Ishikawa (cell line): ENCODE measurements at regions not wholly inside any gene's neighbourhood (a gene's known extent, or its start where the extent isn't known, plus 50 kb on each side); places are given as distances from the start of the nearest gene placed in this dataset.

Source experiments
- CEBPB ChIP-seq: IDR thresholded peaks from 2 replicates; pipeline ENCODE4 v1.6.1; 2012
- EGR1 ChIP-seq: IDR thresholded peaks from 2 replicates; pipeline ENCODE4 v1.6.1; 2012
- EP300 ChIP-seq: IDR thresholded peaks from 2 replicates; pipeline ENCODE4 v1.6.1; 2012; ENCODE audit warnings: borderline replicate concordance
- FOXM1 ChIP-seq: IDR thresholded peaks from 2 replicates; pipeline ENCODE4 v1.6.1; 2012; ENCODE audit warnings: low read depth, borderline replicate concordance
- RAD21 ChIP-seq: IDR thresholded peaks from 2 replicates; pipeline ENCODE4 v1.6.1; 2012; ENCODE audit warnings: low read depth
- YY1 ChIP-seq: IDR thresholded peaks from 2 replicates; pipeline ENCODE4 v1.6.1; 2012; ENCODE audit warnings: low read depth

- no peak for TF ChIP-seq EP300
- TF ChIP-seq FOXM1: no peak
- TF ChIP-seq EGR1: no peak
- no peak for TF ChIP-seq CEBPB
- TF ChIP-seq RAD21: no peak
- no peak for TF ChIP-seq YY1
Observed at GRCh38 chr3:150225986-150226385, 182.1 kb upstream of the TSC22D2 start.
